Progenitor cell of endocrine pancreas (in vitro differentiated cells): ENCODE measurements at regions not wholly inside any gene's neighbourhood (a gene's known extent, or its start where the extent isn't known, plus 50 kb on each side); places are given as distances from the start of the nearest gene placed in this dataset.

Experiments
- DNase-seq: peaks from one replicate; pipeline ENCODE4 v3.0.0; 2021; ENCODE audit warnings: low spot score; ENCODE audit not compliant: unreplicated experiment
- H3K27ac Mint-ChIP-seq: 2 replicates; pipeline ENCODE4 v1.8.0; 2021; ENCODE audit warnings: mild to moderate bottlenecking, moderate library complexity, mixed read lengths
- H3K27me3 Mint-ChIP-seq: 2 replicates; pipeline ENCODE4 v1.8.0; 2021; ENCODE audit warnings: mixed read lengths
- H3K36me3 Mint-ChIP-seq: 2 replicates; pipeline ENCODE4 v1.8.0; 2022; ENCODE audit warnings: mixed read lengths; ENCODE audit not compliant: insufficient read depth
- H3K4me1 Mint-ChIP-seq: 2 replicates; pipeline ENCODE4 v1.8.0; 2021; ENCODE audit warnings: low read depth, mixed read lengths
- H3K4me3 Mint-ChIP-seq: 2 replicates; pipeline ENCODE4 v1.8.0; 2021; ENCODE audit warnings: low read depth, mild to moderate bottlenecking, moderate library complexity, mixed read lengths
- H3K9me3 Mint-ChIP-seq: 2 replicates; pipeline ENCODE4 v1.8.0; 2021; ENCODE audit warnings: low read depth, mixed read lengths
- TF ChIP-seq, protein P1 (sequence below): fragments of 200-600 bp; sonication (generic); IDR thresholded peaks from one replicate; pipeline ENCODE4 v1.5.0; 2021; ENCODE audit warnings: antibody characterized with exemption, mild to moderate bottlenecking; ENCODE audit not compliant: unreplicated experiment

DNA sequence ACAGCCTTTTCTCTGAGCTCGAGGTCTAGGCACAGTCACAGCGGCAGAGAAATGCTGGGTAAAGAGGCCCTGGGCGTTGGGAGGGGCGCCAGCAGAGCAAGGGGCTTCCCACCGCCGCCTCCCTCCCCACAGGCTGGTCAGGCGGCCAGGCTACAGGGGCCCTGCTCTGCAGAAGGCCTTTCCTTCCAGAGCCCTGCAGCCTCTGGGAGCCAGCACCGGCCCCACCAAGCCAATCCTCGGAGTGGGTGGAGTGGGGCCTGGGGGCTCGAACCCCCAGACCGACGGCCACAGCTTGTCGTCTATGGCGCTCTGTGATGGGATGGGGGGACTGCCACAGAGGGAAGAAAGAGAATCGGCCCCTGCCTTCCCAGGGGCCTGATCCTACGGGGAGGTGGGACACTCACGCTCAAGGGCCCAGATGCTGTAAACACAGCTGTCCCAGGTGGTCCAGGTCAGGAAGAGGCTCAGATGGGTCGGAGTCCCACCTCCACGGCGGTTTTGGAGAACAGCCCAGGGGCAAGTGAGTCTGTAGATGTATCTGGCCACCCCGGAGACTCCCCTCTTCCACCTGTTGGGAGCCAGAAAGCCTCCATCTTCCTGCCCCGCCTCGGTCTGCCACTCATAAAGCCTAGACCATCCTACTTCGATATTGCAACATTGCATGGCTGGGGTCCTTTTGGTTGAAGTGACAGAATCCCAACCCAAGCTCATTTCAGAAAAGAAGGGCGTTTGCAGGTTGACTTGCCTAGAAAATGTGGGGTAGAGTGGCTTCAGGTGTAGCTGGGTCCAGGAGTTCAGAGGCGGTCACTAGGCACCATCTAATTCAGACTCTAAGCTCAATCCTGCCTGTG is 95.6 kb downstream of the SIK1 start:
- TF ChIP-seq, protein P1, sequence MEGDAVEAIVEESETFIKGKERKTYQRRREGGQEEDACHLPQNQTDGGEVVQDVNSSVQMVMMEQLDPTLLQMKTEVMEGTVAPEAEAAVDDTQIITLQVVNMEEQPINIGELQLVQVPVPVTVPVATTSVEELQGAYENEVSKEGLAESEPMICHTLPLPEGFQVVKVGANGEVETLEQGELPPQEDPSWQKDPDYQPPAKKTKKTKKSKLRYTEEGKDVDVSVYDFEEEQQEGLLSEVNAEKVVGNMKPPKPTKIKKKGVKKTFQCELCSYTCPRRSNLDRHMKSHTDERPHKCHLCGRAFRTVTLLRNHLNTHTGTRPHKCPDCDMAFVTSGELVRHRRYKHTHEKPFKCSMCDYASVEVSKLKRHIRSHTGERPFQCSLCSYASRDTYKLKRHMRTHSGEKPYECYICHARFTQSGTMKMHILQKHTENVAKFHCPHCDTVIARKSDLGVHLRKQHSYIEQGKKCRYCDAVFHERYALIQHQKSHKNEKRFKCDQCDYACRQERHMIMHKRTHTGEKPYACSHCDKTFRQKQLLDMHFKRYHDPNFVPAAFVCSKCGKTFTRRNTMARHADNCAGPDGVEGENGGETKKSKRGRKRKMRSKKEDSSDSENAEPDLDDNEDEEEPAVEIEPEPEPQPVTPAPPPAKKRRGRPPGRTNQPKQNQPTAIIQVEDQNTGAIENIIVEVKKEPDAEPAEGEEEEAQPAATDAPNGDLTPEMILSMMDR: no peak
- Mint-ChIP-seq H3K9me3 (no peaks in the 10 kb centered on the region), H3K36me3 (no peaks in the 10 kb centered on the region), H3K27ac (no peak overlapping the region), H3K4me1 (peaks cover 28% of the 10 kb centered on the region), H3K27me3 (peaks cover 30% of the 10 kb centered on the region), H3K4me3 (no peak overlapping the region)
- DNase-seq: no peak

DNA sequence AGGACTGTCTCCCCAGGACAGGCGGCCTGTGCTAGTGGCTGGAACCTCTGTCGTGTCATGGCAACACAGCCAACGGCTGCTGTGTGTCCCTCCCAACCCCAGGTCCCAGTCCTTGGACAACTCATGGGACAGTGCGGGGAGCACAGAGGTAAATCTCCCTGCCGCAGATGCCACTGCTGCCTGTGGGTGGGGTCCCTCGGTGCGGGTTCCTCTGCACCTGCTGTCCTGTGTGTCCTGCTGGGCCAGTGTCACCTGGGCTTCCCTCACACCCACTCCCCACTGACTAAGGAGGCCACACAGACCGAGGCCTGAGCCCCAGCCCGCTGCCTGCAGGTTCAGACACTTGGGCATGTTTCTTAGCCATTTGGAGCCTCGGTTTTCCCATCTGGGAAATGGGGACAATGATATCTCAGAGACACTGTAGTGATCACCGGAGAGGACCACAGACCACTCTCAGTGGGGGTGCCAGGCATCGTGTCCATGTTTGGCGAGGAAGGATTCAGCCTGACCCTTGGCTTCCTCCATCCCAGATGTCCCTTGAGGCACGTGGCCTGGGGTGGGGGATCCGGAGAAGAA is 96.5 kb downstream of the SIK1 start:
- Mint-ChIP-seq H3K27ac (no peak overlapping the region), H3K4me1 (peaks cover 28% of the 10 kb centered on the region), H3K27me3 (peaks cover 36% of the 10 kb centered on the region)

DNA sequence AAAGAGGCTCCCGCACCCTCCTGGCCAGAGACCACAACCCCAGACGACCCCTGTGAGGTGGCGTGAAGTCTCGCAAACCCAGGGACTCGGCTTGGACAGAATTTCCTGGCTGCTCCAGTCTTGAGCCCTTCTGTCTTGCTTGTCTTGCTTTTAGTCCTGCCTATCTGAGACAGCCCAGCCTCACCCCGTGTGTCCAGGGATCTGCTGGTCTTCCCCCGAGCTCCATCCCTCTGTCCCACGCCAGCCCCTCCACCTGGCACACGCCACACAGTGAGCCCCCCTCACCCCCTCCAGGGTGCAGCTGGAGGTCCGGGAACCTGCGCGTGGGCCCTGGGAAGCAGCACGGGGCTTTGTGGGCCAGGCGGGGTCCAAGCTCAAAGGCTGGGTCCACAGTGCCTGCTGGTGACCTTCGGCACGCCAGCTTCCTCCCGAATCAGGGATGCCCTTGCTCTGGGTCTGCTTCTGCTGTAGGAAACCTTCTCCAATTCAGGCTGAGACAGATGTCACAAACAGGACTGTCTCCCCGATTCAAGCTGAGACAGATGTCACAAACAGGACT is 97.1 kb downstream of the SIK1 start:
- TF ChIP-seq, protein P1: no peak
- no peaks in the 10 kb centered on the region for H3K36me3 Mint-ChIP-seq
- DNase-seq: no peak
- no peaks in the 10 kb centered on the region for H3K9me3 Mint-ChIP-seq
- H3K27ac Mint-ChIP-seq: no peak overlapping the region
- H3K4me1 Mint-ChIP-seq: peaks cover 28% of the 10 kb centered on the region
- H3K27me3 Mint-ChIP-seq: peaks cover 38% of the 10 kb centered on the region
- no peak overlapping the region for H3K4me3 Mint-ChIP-seq

More for the DNA sequence above, 96.5 kb downstream of the SIK1 start:
- Mint-ChIP-seq H3K4me3 (no peak overlapping the region), H3K36me3 (no peaks in the 10 kb centered on the region), H3K9me3 (no peaks in the 10 kb centered on the region)
- DNase-seq: no peak
- TF ChIP-seq, protein P1: no peak

DNA sequence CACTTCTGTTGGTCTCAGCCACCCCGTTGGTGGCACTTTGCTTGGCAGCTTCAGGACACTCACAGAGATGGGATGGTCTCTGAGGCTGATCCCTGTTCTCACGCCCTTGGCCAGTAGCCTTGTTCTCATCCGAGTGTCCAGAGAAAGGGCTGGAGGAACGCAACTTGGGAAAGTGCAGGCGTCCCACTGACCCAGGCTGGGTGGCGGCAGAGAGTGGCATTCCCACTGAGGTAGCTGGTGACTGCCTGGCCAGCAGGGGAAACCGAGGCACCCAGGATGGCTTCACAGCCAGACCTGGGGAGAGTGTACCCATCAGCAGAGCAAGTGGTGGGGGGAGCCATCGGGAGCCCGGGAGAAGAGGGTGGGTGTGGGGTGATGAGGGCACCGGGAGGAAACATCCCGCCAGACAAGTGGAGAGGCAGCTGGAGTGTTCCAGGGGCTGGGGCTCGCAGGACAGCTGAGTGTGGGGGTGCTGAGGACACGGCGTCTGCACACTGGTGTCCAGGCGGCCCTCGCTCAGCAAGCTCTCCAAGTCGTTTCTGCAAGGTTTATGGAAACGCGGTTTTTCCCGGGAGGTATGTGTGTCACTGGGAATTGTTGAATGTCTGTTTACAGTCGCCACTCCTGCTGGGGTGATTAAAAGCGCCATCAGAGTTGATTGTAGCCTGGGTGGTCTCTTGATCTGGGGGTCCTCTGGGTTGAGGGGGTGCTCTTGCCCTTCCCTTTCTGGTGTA is 97.8 kb downstream of the SIK1 start:
- Mint-ChIP-seq H3K9me3 (no peaks in the 10 kb centered on the region), H3K27ac (no peak overlapping the region), H3K4me3 (no peak overlapping the region), H3K27me3 (peaks cover 37% of the 10 kb centered on the region), H3K4me1 (peaks cover 22% of the 10 kb centered on the region), H3K36me3 (no peaks in the 10 kb centered on the region)
- TF ChIP-seq, protein P1: no peak
- no peak for DNase-seq
